Suppressor macrophage treated with lipopolysaccharide for 4 hours (primary cell): ENCODE measurements at regions not wholly inside any gene's neighbourhood (a gene's known extent, or its start where the extent isn't known, plus 50 kb on each side); places are given as distances from the start of the nearest gene placed in this dataset.
"Not testable (repeated sequence)": the region's sequence is repeated elsewhere in the genome, so short reads cannot be mapped to it uniquely, and the experiment has no call there.

Experiments used
- DNase-seq: peaks from one replicate; pipeline ENCODE4 v3.0.0-alpha.2; 2020

DNA sequence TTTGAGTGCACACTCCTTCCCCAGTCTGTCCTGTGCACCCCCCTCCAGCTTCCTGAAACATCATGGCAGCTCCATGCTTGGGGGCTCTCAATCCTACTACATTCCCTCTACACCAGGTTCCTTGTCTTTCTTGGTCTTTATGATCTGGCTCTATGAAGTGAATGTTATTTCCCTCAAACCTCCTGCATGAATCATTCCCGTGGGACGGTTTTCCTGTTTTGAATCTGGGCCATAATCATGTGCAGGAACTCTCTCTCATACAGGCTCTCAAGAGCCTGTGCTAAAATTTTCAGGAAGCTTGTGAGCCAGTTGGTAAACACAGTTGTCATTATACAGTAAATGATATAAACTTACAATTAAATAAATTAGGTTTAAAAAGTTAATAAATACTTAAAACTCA is 89.8 kb upstream of the KCNE2 start:
- peak; percentile 42 for DNase-seq

DNA sequence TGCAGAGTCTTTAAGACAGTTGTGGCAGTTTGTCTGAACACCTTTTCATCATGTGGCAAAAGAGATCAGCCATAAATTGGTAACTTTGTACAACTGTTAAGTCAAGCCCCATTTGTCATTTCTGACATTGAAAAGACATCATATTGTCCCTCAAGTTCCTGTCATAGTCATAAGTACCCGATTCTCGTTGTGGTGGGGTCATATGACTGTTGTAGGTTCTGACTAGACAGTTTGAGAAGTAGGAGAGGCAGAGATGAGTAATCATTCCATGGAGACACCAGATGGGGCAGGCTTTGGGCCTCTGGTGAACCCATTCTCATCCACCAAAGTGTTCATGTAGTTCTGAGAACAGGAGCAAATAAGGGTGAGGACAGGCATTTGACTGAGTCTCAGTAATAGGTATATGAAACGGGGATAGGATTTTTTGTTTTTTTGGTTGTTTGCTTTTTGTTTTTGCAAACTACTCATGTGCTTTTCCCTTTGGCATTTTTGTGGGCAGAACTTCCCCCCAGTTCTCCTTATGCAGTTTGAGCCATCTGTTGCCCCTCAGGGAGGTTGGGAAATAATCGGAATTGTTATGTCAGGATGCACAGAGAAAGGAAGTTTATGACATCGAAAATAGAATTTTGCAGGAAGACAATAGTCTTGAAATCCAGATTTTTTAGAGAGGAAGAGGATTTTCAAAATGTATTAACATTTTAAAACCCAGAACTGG is 86.9 kb upstream of the KCNE2 start:
- DNase-seq = peak; percentile 68

DNA sequence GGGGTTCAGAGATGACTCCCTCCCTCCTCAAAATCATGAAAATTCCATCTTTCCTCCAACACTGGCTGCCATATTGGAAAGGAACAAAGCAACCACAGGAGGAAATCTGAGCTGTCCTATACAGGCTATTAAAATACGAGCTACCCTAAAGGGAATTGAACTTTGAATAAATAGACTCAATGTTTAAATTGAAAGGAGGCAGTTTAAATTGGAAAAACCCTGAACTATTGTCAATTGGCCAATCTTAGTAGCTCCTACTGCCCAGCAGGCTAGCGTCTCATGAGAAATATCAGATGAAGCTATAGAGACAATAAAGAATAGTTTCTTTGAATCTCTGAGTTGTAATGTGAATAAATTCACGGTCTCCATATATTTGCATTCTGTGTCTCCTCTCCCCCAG is 85.4 kb upstream of the KCNE2 start:
- no peak for DNase-seq

DNA sequence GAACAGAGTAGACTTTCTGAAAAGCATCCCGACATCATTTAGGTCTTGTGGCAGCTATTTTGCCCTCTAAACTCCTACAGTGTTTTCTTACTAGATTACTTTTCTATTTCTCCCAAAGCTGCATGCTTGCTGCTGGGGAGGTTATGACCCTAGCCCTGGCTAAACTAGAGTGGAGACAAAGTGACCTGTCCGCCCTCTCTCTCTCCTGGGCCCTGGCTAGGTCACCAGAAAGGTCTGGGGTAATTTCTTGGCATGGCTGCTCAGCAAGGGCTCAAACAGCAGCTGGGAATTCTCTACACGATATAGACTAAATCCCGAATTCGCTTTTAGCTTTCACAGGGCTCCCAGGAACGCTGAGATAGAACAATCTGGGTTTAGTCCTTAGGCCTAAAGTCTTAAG is 84.5 kb upstream of the KCNE2 start:
- no peak for DNase-seq

DNA sequence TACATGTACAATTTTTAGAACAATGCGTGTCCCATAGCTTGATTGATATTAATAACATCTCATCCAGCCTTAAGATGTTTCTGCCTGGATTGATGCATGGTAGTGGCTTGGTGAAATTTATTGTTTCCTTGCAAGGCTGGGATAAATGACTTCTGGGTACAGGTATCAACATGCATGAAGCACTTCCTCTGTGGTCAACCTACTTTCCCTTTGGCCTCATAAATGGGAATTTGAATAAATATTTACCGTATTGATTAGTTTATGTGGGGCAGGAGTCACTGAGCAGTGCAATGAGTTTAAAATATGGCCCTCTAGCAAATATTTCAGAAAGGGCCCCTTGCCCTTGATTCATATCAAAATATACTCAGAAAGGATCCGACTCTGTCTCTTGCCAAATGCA is 83.9 kb upstream of the KCNE2 start:
- DNase-seq = no peak

DNA sequence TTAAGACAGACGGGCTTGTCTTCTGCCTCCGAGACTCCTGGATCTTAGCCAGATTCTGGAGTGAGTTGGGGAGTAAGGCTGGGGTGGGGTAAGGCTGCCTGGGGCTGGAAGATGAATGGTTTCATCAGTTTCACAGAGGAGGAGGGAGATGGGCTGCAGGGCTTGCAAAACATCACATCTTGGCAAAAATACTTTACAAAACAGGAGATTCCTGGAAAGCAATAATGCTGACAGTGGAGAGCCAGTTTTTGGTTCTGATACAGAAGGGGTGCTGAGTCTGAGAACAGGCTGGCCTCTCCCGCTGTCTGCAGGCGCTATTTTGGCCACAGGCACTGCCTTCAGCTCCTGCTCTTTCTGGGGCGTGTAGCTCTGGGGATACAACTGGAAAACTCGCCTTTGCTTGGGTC is 83.4 kb upstream of the KCNE2 start:
- no peak for DNase-seq

DNA sequence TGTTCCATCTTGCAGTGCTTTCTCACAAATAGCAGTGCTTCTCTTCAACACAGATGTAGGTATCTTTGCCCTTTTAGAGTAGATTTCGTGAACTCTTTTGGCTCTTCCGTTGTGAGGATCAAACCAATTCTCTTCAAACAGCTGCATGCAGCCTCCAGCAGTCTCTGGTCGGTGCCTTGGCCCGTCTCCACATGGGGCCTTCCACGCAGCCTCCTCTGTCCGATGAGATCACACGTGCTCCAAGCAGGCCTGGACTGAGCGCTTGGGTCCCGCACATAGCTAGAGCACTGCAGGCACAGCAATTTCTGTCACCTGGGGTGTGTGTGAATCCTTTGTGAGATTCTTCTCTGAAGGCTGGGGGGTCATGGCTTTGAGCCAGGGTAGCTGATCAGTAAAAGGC is 82.8 kb upstream of the KCNE2 start:
- DNase-seq = no peak

DNA sequence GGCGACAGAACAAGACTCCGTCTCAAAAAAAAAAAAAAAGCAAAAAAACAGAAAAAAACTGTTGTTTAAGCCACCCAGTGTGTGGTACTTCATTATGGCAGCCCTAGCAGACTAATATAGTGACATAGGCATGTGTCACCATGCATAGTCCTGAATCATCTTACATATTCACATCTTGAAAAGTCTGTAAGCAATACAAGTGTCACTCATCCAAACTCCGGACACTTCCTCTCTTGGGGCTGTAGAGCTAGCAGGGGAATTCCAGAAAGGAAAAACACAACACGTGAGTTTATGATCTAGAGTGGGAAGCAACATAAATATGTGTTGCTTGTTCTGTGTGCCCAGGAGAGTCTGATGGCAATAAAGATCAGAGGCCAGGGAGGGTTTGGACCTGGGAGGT is 81.6 kb upstream of the KCNE2 start:
- peak; percentile 89 for DNase-seq

DNA sequence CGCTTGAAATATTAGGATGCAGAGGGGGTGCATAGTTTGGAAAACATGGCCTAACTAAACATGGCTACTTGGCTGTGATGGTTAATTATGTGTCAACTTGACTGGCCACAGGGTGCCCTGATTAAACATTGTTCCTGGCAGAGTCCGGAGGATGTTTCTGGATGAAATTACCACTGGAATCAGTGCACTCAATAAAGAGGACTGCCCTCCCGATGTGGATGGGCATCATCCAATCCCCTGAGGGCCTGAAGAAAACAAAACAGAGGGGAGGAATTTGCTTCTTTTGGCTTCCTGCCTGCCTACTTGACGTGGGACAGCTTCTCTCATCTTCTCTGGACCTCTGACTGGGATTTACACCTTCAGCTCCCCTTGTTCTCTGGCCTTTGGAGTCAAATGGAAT is 79.1 kb upstream of the KCNE2 start:
- no peak for DNase-seq

DNA sequence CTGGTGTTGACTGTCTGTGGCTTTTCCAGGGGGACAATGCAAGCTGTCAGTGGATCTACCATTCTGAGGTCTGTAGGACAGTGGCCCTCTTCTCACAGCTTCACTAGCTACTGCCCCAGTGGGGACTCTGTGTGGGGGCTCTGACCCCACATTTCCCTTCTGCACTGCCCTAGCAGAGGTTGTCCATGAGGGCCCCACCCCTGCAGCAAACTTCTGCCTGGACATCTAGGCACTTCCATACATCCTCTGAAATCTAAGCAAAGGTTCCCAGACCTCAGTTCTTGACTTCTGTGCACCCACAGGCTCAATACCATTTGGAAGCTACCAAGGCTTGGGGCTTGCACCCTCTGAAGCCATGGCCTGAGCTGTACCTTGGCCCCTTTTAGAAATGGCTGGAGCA is 75.8 kb upstream of the KCNE2 start:
- DNase-seq = not testable (repeated sequence)

DNA sequence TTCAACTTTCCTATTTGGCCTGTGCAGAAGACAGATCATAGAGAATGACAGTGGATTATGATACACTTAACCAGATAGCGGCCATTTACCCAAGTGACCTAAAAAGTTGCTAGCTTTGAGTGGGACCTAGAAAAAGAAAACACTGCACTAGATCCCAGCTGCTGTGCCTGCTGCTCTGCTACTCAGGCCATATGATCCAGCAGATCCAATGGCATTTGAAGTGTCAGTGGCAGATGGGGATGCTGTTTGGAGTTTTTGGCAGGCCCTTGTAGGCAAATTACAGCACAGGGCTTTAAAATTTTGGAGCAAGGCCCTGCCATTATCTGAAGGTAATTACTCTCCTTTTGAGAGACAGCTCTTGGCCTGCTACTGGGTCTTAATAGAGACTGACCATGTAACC is 74.0 kb upstream of the KCNE2 start:
- no peak for DNase-seq

DNA sequence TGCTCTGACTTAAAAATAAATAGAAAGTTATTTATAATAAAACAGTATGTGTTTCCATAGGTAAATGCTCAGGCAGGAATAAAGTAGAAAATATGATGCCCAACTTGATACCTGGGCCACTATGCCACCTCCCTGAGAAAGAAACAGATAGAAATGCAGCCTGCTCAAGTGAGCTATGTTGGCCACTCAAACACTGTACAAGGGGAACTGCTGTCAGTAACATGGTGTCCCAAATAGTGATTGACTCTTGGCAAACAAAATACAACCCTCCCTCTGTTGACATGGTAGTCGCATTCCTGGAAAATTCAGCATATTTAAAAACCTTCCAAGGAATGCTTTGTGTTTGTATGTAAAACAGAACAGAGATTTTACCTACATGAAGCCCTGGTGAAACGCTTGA is 66.9 kb upstream of the KCNE2 start:
- DNase-seq = no peak

DNA sequence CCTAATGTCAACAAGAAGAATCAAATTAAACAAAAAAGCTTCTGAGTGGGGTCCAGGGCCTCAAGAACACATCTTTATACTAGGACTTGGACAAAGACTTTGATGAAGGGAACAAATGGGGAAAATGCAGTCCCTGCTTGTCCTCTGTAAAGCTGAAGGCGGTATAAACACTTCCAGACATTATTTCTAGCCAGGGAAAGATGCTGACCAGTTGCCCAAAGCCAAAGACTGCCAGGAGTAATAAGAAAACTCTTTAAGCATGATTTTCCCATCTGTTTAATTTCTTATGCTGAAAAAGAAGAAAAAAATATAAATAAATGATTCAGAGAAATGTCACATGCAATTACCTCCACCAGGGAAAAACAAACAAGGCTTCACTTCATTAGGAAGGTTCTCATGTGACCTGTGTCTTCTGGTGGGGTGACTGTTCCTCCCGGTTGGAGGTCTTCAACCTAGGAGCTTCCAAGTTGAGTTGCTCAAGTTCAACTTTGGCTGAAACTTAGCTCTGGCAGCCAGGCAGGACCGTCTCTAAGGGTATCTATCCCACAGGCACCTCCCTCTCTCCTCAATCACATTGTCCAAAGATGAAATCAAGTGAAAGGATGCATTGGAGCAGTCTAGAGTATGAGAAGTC is 65.2 kb upstream of the KCNE2 start:
- DNase-seq = no peak

DNA sequence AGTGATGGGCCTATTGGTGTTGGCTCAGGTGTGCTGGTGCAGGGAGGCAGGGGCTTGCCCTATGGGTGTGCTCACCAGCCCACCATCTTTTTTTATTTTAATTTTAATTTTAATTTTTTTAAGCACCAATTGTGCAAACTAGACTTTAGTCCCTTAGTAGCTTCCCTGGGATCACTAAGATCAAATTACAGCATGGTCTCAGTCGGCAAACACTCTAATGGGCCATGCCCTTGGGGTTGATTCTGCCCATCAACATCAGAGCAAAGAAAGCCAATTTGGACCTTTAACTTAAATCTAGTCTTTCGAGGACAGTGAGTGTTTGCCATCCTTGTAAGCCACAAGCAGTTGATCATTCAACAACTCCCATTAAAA is 64.7 kb upstream of the KCNE2 start:
- no peak for DNase-seq

DNA sequence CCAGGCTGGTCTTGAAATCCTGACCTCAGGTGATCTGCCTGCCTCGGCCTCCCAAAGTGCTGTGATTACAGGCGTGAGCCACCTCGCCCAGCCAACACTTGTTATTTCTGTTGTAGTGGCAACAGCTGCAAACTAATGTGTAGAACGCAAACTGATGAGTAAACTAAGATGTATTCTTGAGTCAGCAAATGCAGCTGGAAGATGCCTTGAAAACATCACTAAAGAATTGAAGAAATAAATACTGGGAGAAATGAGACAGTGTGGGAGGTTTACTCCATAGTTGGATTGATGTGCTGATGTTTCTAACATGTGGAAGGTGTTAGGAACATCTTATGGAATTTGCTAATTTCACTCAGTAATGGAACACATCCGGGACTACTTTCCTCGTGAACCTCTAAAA is 61.3 kb upstream of the KCNE2 start:
- DNase-seq = no peak

DNA sequence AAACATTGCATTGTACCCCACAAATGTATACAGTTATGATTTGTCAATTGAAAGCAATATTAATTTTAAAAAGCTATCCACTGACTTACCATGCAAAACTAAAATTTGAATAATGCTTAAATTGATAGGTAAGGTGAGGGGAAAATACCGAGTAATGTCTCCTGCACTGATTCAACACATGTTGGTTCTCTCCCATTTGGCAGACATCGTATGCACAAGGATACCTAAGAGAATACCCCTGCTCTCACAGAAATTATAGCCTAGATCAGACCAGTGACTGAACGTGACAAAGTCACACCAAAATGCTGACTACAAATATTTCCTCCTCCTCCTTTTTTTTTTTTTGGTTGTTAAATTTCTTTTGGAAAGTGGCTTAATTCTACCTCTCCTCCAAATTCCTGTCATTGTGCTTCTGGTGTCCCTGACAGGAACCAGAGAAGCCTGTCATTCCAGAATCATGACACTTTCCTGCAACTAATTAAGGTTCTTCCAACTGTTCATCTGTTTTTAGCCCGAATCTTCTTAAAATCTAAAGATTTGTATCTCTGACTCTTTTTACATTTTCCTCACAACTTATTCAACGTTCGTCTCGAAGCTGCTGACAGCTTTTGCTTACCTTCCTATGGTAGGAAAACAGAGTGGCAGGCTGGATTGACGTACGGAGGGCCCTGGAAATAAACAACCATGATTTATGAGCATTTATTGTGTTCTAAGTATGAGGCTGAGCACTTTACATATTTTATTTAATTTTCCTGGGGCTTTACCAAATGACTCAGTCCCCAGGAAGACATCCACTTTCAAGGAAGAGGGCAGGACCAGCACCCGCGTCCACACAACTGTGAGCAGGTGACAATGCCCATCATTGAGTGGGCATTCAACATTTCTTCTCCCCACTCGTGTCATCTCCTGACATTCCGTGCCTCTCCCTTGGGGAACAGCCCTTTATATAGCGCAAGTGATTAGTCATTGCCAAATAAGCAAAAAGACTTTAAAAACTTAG is 57.9 kb upstream of the KCNE2 start:
- no peak for DNase-seq

DNA sequence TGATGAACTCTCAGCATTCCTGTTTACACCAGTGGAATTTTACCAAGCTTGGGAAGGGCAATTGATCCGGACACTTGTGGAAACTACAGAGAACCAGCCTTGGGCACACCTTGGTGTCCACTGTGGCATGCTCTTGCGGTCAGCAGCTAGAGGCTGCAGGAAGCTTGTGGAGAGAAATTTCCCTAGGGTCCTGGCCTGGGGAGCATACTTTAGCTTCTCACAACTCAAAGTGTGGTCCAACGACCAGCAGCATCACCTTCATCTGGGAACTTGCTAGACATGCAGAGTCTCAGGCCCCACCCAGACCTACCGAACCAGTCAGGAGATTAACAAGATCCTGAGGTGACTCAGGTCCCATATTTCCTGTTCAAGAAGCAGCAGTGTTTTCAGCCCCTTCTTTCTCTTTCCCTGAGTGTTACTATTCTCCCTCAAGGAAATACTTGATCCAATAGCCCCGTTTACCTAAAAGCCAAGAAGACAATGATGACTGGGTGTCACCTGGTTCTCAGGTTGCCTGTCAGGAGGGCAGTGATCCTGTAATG is 55.7 kb upstream of the KCNE2 start:
- no peak for DNase-seq

DNA sequence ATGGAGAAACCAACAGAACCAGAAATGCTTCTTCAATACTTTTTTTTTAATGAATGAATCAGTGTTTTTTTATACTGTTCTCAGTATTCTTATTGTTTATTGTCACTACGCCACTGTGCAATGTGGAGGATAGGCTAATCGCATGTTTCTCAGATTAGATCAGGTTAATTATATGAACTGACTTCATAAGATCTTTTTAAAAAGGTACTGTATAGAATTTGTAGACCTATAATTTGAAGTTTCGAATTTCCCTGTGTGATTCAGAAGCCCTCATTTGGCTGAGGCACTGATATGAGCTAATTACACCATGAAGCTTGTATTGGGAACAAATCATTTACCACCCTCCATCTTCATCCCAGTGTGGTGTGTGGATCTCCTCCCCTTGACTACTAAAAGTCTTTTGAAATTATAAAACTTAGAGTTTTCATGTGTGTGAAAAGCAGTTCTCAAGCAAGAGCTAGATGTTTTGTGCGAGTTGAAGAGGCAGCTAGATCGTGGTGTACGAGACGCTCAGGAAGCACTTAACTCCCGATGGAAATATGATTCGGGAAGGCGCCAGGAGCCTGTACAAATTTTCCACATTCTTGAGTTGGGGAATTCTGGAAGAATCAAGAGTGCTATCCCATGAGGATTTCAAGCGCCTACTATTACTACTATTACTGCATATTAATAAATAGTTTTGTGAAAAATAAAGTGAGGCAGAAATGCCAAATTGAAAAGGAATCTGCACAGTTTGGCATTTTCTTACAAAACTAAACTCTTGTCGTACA is 52.1 kb upstream of the KCNE2 start:
- DNase-seq = no peak

DNA sequence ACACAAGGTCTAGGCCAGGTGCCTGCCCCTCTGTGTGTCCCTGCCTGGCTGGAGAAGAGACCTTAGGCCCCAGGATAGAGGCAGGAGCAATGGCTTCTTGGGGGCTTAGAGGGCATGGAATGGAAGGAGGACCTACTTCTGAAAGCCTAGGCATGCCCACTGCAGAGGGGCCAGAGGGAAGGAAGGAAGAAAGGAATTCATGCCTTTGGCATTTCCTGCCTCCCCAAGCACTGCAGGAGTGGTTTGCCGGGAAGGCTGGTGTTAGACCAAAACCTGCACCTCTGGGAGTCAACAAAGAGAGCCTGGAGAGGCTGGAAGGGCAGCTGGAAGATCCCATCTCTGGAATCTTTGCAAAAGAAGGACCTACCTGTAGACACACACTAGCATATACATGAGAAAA is 50.7 kb upstream of the KCNE2 start:
- no peak for DNase-seq
